ENCODE measurements at regions not wholly inside any gene's neighbourhood (a gene's known extent, or its start where the extent isn't known, plus 50 kb on each side); places are given as distances from the start of the nearest gene placed in this dataset.

- peak; percentile 39 for DNase-seq (ENCODE audit: low spot score)
Measured at GRCh38 chr9:110058304-110058953, 149.5 kb downstream of the C9orf152 start.

- DNase-seq (ENCODE audit: low spot score): no peak
Measured at GRCh38 chr9:110059461-110059860, 148.5 kb downstream of the C9orf152 start.

DNA sequence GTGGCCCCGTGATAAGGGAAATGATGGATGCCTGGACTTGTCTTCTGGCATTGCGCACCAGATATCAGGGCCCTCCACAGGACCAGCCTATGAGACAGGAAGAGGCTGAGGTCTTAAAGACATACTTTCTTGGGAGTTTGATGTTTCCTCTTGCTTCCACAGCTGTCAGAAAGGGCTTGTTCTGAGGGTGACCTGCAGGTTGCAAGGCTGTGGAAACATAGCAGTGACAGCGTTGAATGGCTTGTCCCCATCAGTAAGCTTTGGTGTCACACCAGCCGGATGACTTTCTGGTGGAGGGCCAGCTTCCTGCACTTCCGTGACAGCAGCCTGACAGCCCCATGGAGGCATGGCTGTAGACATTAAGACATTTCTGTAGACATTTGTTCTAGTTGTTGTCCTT is 143.2 kb downstream of the C9orf152 start:
- DNase-seq (ENCODE audit: low spot score): no peak

GRCh38 chr9:110065532-110065931 is 142.4 kb downstream of the C9orf152 start:
- DNase-seq (ENCODE audit: low spot score): no peak

DNA sequence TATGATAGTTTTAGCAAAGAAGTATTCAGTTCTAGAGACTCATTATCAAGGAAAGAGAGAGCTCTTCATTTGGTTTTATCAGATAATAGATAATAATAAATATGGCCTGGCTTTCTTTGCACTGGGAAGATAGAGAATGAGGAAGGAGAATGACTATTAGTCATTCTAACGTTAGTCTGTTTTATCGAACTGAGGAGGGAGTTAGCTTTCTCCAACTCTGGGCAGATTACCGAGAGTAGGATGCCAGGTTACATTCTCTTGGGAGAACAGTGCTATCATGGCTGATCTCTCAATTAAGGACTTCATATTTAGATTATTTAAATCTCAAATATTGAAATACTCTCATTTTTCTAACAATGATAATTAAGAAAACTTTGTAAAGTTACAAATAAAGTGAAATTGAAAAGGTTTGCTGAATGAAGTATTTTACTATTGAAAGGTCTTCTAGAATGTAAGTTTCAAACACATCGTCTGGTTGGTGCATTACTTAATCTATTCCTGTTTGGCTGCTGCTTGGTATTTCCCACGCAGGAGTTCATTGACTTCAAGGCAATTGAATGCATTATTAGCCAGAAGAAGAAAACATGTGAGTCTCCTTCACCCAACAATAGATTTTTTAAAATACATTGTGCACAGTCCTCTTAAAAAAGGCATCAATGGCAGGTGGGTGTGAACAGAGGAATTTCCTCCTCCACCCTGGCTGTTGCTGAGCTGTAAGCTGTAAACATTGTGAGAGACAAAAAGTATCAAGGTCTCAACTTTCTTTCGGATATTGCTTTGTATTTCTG is 140.8 kb downstream of the C9orf152 start:
- DNase-seq (ENCODE audit: low spot score): no peak

DNA sequence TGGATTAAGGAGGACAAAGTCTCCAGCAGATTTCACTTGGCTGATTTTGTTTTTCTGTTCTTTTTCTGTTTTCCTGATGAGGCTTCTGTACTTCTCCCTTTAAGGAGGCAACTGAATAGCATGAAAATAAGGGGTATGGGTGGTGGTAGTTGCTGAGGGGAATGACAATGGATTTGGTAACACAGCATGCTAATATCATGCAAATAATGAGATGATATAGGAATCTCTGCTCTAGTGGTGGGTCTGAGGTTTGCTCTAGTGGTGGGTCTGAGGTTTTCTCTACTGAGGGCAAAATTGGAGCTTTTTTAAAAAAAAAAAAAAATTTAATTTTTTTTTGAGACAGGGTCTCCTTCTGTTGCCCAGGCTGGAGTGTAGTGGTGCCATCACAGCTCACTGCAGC is 139.7 kb downstream of the C9orf152 start:
- no peak for DNase-seq (ENCODE audit: low spot score)

DNA sequence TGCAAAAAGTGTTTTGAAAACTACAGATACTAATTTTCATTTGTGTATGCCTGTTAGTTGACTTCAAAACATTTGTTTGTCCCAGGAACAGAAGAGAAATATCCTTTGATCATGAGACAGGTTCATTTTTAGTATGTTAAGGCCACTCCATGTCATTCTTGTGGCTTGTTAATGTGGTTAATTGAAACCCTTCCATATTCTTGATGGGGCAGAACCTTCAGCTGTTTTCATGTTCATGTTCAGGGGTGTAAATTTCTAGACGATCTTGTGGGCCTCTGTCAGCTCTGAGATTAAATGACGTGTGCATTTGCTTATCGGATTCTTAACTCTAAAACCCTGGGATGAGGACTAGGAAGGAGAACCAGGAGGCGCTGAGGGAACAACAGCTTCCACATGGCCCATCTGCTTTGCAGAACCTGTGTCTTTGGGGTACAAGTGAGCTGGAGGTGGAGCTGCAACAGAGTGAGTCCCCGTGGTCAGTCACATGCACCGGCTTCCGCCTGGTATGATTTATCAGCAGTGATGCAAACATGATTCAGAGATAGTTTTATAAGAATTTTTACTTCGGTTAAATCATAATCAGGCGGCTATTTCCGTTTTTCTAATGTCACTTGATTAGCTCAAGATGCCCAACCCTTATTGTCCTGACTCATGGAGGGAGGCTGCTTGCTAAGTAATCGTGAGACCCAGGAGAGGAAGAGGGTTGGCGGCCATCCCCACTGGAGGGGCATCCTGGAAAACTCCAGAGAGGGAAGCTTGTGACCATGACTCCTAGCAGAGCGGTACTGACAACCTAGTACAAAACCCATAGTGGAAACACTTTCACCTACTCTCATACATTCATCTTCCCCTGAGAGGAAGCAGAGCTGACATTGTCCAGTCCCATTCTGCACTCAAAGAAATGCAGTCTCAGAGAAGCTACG is 138.4 kb downstream of the C9orf152 start:
- DNase-seq (ENCODE audit: low spot score): no peak

- DNase-seq (ENCODE audit: low spot score): no peak
Measured at GRCh38 chr9:110072597-110073355, 135.2 kb downstream of the C9orf152 start.

DNA sequence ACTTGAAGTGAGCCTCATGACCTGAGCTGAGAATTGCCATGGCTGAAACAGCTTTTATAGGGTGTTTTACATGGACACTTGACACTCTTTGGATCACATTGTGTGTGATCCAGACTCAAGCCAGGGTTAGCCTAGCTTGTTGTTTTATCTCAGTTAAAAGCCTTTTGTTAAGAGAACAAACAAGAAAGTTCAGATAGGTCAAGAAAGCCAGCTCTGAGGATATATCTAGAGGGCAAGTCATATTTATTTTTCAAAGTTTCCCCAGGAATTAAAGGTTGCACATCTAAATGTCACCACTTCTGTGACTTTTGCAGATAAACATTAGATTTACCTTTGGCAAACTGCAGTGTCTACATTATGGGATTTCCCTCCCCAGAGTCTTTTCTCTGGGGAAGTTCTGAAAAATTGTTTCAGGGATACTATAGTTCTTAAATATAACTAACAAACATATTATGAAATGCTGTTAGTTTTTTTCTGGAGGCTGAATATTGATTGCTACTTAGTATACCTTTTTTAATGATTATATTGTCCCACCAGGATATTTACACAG is 134.5 kb downstream of the C9orf152 start:
- no peak for DNase-seq (ENCODE audit: low spot score)

GRCh38 chr9:110076894-110077725 is 130.8 kb downstream of the C9orf152 start:
- DNase-seq (ENCODE audit: low spot score): no peak

GRCh38 chr9:110077925-110078324 is 130.0 kb downstream of the C9orf152 start:
- DNase-seq (ENCODE audit: low spot score): no peak

DNA sequence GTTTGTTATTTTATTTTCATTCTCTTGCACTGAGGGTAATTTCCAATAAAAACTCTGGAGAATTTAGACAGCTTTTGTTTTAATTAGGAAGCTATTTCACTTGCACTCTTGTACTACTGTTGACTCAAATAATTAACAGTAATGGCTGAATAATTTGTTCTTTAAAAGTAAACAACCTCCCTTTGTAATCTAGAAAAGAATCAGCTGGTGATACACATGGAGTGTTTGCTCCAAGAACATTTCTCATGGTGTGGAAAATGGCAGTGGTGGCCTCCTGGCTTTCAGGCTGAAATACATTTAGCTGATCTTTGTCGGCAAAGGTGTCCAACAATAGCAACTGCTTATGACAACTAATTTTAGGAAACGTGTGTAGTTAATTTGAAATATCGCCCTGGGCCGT is 129.4 kb downstream of the C9orf152 start:
- no peak for DNase-seq (ENCODE audit: low spot score)

GRCh38 chr9:110081395-110081794 is 126.6 kb downstream of the C9orf152 start:
- DNase-seq (ENCODE audit: low spot score): no peak

DNA sequence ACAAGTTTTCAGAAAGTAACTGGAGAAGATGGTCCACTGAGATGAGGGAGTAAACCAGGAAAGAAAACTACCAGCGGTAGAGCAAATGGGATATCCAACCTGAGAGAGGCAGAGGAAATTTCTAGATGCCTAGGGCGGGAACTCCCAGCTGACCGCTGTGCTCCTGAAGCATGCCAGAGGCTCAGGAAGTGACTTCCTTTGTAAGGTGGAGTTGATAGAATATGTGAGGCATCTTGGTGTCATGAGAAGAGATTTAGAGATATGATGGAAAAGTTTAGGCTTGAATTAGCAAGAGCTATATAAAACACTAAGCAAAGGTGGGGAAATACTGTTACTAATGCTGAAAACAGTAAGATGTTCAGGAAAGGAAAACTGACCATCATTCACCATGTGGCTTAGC is 124.1 kb downstream of the C9orf152 start:
- DNase-seq (ENCODE audit: low spot score): no peak

- DNase-seq (ENCODE audit: low spot score): no peak
Measured at GRCh38 chr9:110086537-110086936, 121.4 kb downstream of the C9orf152 start.

- no peak for DNase-seq (ENCODE audit: low spot score)
Measured at GRCh38 chr9:110087605-110088004, 120.4 kb downstream of the C9orf152 start.

GRCh38 chr9:110088099-110088498 is 119.9 kb downstream of the C9orf152 start:
- DNase-seq (ENCODE audit: low spot score): no peak

- DNase-seq (ENCODE audit: low spot score): no peak
Measured at GRCh38 chr9:110089681-110090370, 118.1 kb downstream of the C9orf152 start.

DNA sequence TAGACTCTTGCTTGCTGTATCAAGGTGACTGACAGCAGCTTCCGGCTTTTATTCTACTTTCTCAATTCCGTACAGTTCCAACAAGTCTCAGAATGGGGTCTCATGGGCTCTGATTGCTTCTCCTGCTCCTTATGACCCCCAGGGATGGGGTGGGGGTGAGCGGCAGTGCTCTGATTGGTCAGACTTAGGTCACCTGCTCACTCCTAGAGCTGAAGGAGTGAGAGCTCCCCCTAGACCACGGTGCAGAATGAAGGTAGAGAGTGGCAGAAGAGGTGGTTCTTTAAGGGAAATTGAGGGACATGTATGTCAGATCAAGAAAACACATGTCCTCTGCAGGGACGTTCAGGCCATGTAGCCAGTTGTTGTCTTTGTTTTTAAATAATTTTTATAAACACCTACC is 115.2 kb downstream of the C9orf152 start:
- no peak for DNase-seq (ENCODE audit: low spot score)

GRCh38 chr9:110093417-110093816 is 114.5 kb downstream of the C9orf152 start:
- DNase-seq (ENCODE audit: low spot score): no peak
